ENCODE measurements at regions not wholly inside any gene's neighbourhood (a gene's known extent, or its start where the extent isn't known, plus 50 kb on each side); places are given as distances from the start of the nearest gene placed in this dataset.

- Histone ChIP-seq H3K9me2 (ENCODE audit: insufficient read depth, low read length) (no peaks in the 10 kb centered on the region), H3K4me3 (ENCODE audit: low read depth, low read length, poor library complexity, severe bottlenecking) (no peak overlapping the region), H3K9me3 (ENCODE audit: low read length) (no peaks in the 10 kb centered on the region), H2AFZ (ENCODE audit: low read length) (no peak overlapping the region), H3K4me1 (ENCODE audit: insufficient read depth, low read length, poor library complexity, severe bottlenecking) (no peaks in the 10 kb centered on the region), H3K27ac (ENCODE audit: low read depth, low read length, poor library complexity, severe bottlenecking) (no peak overlapping the region), H4K20me1 (ENCODE audit: insufficient read depth, low read length) (no peaks in the 10 kb centered on the region), H3K79me2 (ENCODE audit: insufficient read depth, low read depth, low read length) (no peaks in the 10 kb centered on the region), H3K4me2 (ENCODE audit: low read length) (no peak overlapping the region), H3K36me3 (ENCODE audit: insufficient read depth, low read length) (no peaks in the 10 kb centered on the region)
- no TSS peak for BruUV-seq (replicated peaks)
- no peak for DNase-seq (ENCODE audit: low spot score)
- CTCF ChIA-PET (ENCODE audit: unreplicated experiment) = no interaction called here
- intact Hi-C loops (cut with micrococcal nuclease; ENCODE audit: unreplicated experiment) = no loop called here
- TF ChIP-seq CTCF (conservative IDR thresholded peaks at IDR 0.05; ENCODE audit: low read length) = no peak
- no peak for TF ChIP-seq EZH2phosphoT487 (IDR thresholded peaks at IDR 0.05; ENCODE audit: borderline replicate concordance, low read depth, low read length)
- POLR2A ChIA-PET = no interaction called here
These were observed 93.5 kb upstream of the ARRDC4 start for GRCh38 chr15:97866959-97867358.

GRCh38 chr15:97867870-97868269 is 92.6 kb upstream of the ARRDC4 start:
- Histone ChIP-seq H3K27ac (ENCODE audit: low read depth, low read length, poor library complexity, severe bottlenecking) (no peak overlapping the region), H3K4me1 (ENCODE audit: insufficient read depth, low read length, poor library complexity, severe bottlenecking) (no peaks in the 10 kb centered on the region), H3K4me3 (ENCODE audit: low read depth, low read length, poor library complexity, severe bottlenecking) (no peak overlapping the region), H3K9me3 (ENCODE audit: low read length) (no peaks in the 10 kb centered on the region), H4K20me1 (ENCODE audit: insufficient read depth, low read length) (no peaks in the 10 kb centered on the region), H3K36me3 (ENCODE audit: insufficient read depth, low read length) (no peaks in the 10 kb centered on the region), H3K9me2 (ENCODE audit: insufficient read depth, low read length) (no peaks in the 10 kb centered on the region), H2AFZ (ENCODE audit: low read length) (no peak overlapping the region), H3K4me2 (ENCODE audit: low read length) (no peak overlapping the region), H3K79me2 (ENCODE audit: insufficient read depth, low read depth, low read length) (no peaks in the 10 kb centered on the region)
- DNase-seq (ENCODE audit: low spot score) = no peak
- no peak for TF ChIP-seq CTCF (conservative IDR thresholded peaks at IDR 0.05; ENCODE audit: low read length)
- TF ChIP-seq EZH2phosphoT487 (IDR thresholded peaks at IDR 0.05; ENCODE audit: borderline replicate concordance, low read depth, low read length) = no peak
- POLR2A ChIA-PET = no interaction called here
- CTCF ChIA-PET (ENCODE audit: unreplicated experiment) = interaction anchor here (0.6 kb wide), 1 partner anchor 430 kb away, joined by 3 read pairs; no protein-coding TSS in a partner anchor
- intact Hi-C loops (cut with micrococcal nuclease; ENCODE audit: unreplicated experiment) = no loop called here
- no TSS peak for BruUV-seq (replicated peaks)

- Histone ChIP-seq H3K27ac (ENCODE audit: low read depth, low read length, poor library complexity, severe bottlenecking) (no peak overlapping the region), H3K79me2 (ENCODE audit: insufficient read depth, low read depth, low read length) (no peaks in the 10 kb centered on the region), H4K20me1 (ENCODE audit: insufficient read depth, low read length) (no peaks in the 10 kb centered on the region), H3K4me1 (ENCODE audit: insufficient read depth, low read length, poor library complexity, severe bottlenecking) (no peaks in the 10 kb centered on the region), H2AFZ (ENCODE audit: low read length) (no peak overlapping the region), H3K9me2 (ENCODE audit: insufficient read depth, low read length) (no peaks in the 10 kb centered on the region), H3K4me3 (ENCODE audit: low read depth, low read length, poor library complexity, severe bottlenecking) (no peak overlapping the region), H3K9me3 (ENCODE audit: low read length) (no peaks in the 10 kb centered on the region), H3K4me2 (ENCODE audit: low read length) (no peak overlapping the region), H3K36me3 (ENCODE audit: insufficient read depth, low read length) (no peaks in the 10 kb centered on the region)
- no peak for DNase-seq (ENCODE audit: low spot score)
- BruUV-seq (replicated peaks) = no TSS peak
- ChIA-PET POLR2A (no interaction called here), CTCF (ENCODE audit: unreplicated experiment) (no interaction called here)
- TF ChIP-seq CTCF (conservative IDR thresholded peaks at IDR 0.05; ENCODE audit: low read length) (no peak), EZH2phosphoT487 (IDR thresholded peaks at IDR 0.05; ENCODE audit: borderline replicate concordance, low read depth, low read length) (no peak)
- intact Hi-C loops (cut with micrococcal nuclease; ENCODE audit: unreplicated experiment) = no loop called here
These were observed 91.5 kb upstream of the ARRDC4 start for GRCh38 chr15:97868981-97869380.
